Endodermal cell (in vitro differentiated cells): ENCODE measurements at regions not wholly inside any gene's neighbourhood (a gene's known extent, or its start where the extent isn't known, plus 50 kb on each side); places are given as distances from the start of the nearest gene placed in this dataset.

Experiments
- DNase-seq: peaks from one replicate; pipeline ENCODE4 v3.0.0-alpha.2; 2017
- H3K27ac ChIP-seq: 2 replicates; pipeline ENCODE4 v1.5.1; 2013; ENCODE audit warnings: mild to moderate bottlenecking, low read depth, low read length, moderate library complexity
- H3K27me3 ChIP-seq: 2 replicates; pipeline ENCODE4 v1.6.1; 2013; ENCODE audit warnings: mild to moderate bottlenecking, low read length, moderate library complexity; ENCODE audit not compliant: insufficient read depth, control insufficient read depth, poor library complexity, severe bottlenecking
- H3K36me3 ChIP-seq: 2 replicates; pipeline ENCODE4 v1.7.0; 2013; ENCODE audit warnings: mild to moderate bottlenecking, low read length, moderate library complexity; ENCODE audit not compliant: control insufficient read depth, insufficient read depth
- H3K4me1 ChIP-seq: one replicate; pipeline ENCODE4 v1.7.0; 2013; ENCODE audit warnings: low read length; ENCODE audit not compliant: control insufficient read depth, insufficient read depth
- H3K4me3 ChIP-seq: 2 replicates; pipeline ENCODE4 v1.5.1; 2013; ENCODE audit warnings: mild to moderate bottlenecking, low read length, moderate library complexity
- H3K9ac ChIP-seq: 2 replicates; pipeline ENCODE4 v1.6.1; 2013; ENCODE audit warnings: mild to moderate bottlenecking, low read length, moderate library complexity; ENCODE audit not compliant: poor library complexity, severe bottlenecking; ENCODE audit errors: extremely low read depth
- H3K9me3 ChIP-seq: 2 replicates; pipeline ENCODE4 v1.6.1; 2013; ENCODE audit warnings: mild to moderate bottlenecking, low read length, moderate library complexity; ENCODE audit not compliant: control insufficient read depth
- H3K27ac Mint-ChIP-seq: 2 replicates; pipeline ENCODE4 v1.8.0; 2020; ENCODE audit warnings: mixed read lengths
- H3K27me3 Mint-ChIP-seq: 2 replicates; pipeline ENCODE4 v1.8.0; 2021; ENCODE audit warnings: mild to moderate bottlenecking, mixed read lengths; ENCODE audit not compliant: insufficient read depth
- H3K36me3 Mint-ChIP-seq: 2 replicates; pipeline ENCODE4 v1.8.0; 2020; ENCODE audit warnings: low read depth, mixed read lengths
- H3K4me1 Mint-ChIP-seq: 2 replicates; pipeline ENCODE4 v1.8.0; 2020; ENCODE audit warnings: mixed read lengths
- H3K4me3 Mint-ChIP-seq: 2 replicates; pipeline ENCODE4 v1.8.0; 2020; ENCODE audit warnings: mild to moderate bottlenecking, moderate library complexity, mixed read lengths
- H3K9me3 Mint-ChIP-seq: 2 replicates; pipeline ENCODE4 v1.8.0; 2020; ENCODE audit warnings: mild to moderate bottlenecking, mixed read lengths
- WGBS, 2 experiments: methylation state at CpG; one replicate each; pipeline versions ENCODE4 v1.1.5 to v1.1.7; 2013; ENCODE audit warnings: missing lambda C conversion rate in 2 of 2, mixed read lengths in 1 of 2; ENCODE audit not compliant: insufficient coverage in 1 of 2, insufficient read length in 1 of 2; 5-methylcytosine and 5-hydroxymethylcytosine counted together
- TF ChIP-seq, protein P1 (sequence below): fragments of 200-600 bp; sonication (generic); conservative IDR thresholded peaks from 2 replicates; pipeline ENCODE4 v1.5.0; 2021; ENCODE audit warnings: antibody characterized with exemption, mild to moderate bottlenecking

DNA sequence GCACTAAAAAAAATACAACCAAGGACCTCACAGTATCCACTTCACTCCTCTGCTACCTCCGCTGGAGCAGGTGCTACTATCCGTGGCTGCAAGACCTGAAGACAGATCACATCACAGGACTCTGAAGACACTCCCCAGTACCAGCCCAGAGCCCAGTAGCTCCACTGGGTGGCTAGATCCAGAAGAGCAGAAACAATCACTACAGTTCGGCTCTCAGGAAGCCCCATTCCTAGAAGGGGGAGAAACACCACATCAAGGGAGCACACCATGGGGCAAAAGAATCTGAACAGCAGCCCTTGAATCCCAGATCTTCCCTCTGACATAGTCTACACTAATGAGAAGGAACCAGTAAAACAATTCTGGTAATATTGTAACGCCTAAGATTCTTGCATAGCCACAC is 494.0 kb upstream of the FAT3 start:
- Histone ChIP-seq H3K4me3 (peak overlapping the region; percentile 20), H3K36me3 (no peaks in the 10 kb centered on the region), H3K27me3 (no peaks in the 10 kb centered on the region), H3K4me1 (peaks cover 13% of the 10 kb centered on the region), H3K9ac (no peak overlapping the region), H3K9me3 (peaks cover 27% of the 10 kb centered on the region), H3K27ac (peak overlapping the region; percentile 7)
- peaks cover 25% of the 10 kb centered on the region for H3K9me3 Mint-ChIP-seq
- peak overlapping the region; percentile 17 for H3K4me3 Mint-ChIP-seq
- TF ChIP-seq, protein P1, sequence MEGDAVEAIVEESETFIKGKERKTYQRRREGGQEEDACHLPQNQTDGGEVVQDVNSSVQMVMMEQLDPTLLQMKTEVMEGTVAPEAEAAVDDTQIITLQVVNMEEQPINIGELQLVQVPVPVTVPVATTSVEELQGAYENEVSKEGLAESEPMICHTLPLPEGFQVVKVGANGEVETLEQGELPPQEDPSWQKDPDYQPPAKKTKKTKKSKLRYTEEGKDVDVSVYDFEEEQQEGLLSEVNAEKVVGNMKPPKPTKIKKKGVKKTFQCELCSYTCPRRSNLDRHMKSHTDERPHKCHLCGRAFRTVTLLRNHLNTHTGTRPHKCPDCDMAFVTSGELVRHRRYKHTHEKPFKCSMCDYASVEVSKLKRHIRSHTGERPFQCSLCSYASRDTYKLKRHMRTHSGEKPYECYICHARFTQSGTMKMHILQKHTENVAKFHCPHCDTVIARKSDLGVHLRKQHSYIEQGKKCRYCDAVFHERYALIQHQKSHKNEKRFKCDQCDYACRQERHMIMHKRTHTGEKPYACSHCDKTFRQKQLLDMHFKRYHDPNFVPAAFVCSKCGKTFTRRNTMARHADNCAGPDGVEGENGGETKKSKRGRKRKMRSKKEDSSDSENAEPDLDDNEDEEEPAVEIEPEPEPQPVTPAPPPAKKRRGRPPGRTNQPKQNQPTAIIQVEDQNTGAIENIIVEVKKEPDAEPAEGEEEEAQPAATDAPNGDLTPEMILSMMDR, result peak; percentile 51
- H3K27ac Mint-ChIP-seq, result peak overlapping the region; percentile 86
- H3K36me3 Mint-ChIP-seq, result peaks cover 11% of the 10 kb centered on the region
- 89 to 91% methylated on average over 4 of the region's 4 CpGs for WGBS, 2 experiments
- H3K4me1 Mint-ChIP-seq, result peaks cover 33% of the 10 kb centered on the region
- no peaks in the 10 kb centered on the region for H3K27me3 Mint-ChIP-seq
- no peak for DNase-seq

DNA sequence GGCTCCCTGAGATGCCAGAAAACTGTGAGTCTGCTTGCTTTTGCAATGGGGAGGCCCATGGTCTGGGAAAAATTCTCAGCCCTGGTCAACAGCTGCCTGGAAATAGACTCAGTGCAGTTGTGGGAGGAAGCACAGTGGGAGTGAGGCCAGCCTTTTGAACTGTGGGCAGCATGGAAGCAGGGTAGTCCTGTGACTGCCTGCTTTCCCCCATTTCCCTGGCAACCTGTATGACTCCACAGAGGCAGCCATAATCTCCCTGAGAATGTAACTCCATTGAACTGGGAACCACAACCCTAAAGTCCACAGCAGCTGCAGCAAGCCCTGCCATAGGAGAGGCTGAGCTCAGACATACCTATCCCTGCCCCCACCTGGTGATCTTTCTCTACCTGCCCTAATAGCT is 494.6 kb upstream of the FAT3 start:
- Mint-ChIP-seq H3K27ac (peak overlapping the region; percentile 86), H3K27me3 (no peaks in the 10 kb centered on the region), H3K9me3 (peaks cover 19% of the 10 kb centered on the region), H3K4me3 (peak overlapping the region; percentile 17), H3K36me3 (peaks cover 5% of the 10 kb centered on the region), H3K4me1 (peaks cover 33% of the 10 kb centered on the region)
- Histone ChIP-seq H3K27ac (peak overlapping the region; percentile 79), H3K9ac (no peak overlapping the region), H3K27me3 (no peaks in the 10 kb centered on the region), H3K4me3 (peak overlapping the region; percentile 20), H3K4me1 (peaks cover 13% of the 10 kb centered on the region), H3K36me3 (no peaks in the 10 kb centered on the region), H3K9me3 (peaks cover 21% of the 10 kb centered on the region)
- TF ChIP-seq, protein P1, result no peak
- DNase-seq, result peak; percentile 63

DNA sequence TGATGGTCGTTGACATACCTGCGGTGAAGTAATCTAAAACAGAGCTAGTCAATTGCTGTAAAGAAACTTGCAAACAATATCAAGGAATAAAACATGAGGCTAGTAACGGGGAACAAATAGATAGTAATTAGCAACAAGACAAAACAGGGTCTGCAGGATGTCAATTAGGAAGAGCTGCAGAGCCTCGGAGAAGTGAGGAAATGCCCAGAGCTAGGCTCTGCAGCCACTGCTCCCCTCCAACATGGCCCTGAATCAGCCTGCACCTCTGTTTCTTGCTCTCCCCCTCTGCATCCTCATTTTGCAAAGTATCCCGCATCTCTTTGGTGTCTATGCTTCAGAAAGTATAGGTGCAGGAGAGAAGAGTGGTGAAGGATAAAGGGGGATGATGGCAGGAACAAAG is 507.4 kb upstream of the FAT3 start:
- TF ChIP-seq, protein P1, result no peak
- H3K27me3 Mint-ChIP-seq, result no peaks in the 10 kb centered on the region
- no peaks in the 10 kb centered on the region for H3K36me3 Mint-ChIP-seq
- peaks cover 16% of the 10 kb centered on the region for H3K4me1 Mint-ChIP-seq
- DNase-seq, result no peak
- H3K27ac ChIP-seq, result no peak overlapping the region
- peaks cover 8% of the 10 kb centered on the region for H3K9me3 Mint-ChIP-seq
- H3K4me3 ChIP-seq, result no peak overlapping the region
- no peak overlapping the region for H3K4me3 Mint-ChIP-seq
- H3K36me3 ChIP-seq, result no peaks in the 10 kb centered on the region
- H3K27me3 ChIP-seq, result no peaks in the 10 kb centered on the region
- peaks cover 8% of the 10 kb centered on the region for H3K4me1 ChIP-seq
- peaks cover 6% of the 10 kb centered on the region for H3K9me3 ChIP-seq
- no peak overlapping the region for H3K27ac Mint-ChIP-seq
- 67 to 78% methylated on average over 3 to 5 of the region's 5 CpGs for WGBS, 2 experiments
- no peak overlapping the region for H3K9ac ChIP-seq
